ENCODE measurements at regions not wholly inside any gene's neighbourhood (a gene's known extent, or its start where the extent isn't known, plus 50 kb on each side); places are given as distances from the start of the nearest gene placed in this dataset.
A peak's percentile ranks its signal among the peaks of the same experiment; 100 is the strongest.

DNA sequence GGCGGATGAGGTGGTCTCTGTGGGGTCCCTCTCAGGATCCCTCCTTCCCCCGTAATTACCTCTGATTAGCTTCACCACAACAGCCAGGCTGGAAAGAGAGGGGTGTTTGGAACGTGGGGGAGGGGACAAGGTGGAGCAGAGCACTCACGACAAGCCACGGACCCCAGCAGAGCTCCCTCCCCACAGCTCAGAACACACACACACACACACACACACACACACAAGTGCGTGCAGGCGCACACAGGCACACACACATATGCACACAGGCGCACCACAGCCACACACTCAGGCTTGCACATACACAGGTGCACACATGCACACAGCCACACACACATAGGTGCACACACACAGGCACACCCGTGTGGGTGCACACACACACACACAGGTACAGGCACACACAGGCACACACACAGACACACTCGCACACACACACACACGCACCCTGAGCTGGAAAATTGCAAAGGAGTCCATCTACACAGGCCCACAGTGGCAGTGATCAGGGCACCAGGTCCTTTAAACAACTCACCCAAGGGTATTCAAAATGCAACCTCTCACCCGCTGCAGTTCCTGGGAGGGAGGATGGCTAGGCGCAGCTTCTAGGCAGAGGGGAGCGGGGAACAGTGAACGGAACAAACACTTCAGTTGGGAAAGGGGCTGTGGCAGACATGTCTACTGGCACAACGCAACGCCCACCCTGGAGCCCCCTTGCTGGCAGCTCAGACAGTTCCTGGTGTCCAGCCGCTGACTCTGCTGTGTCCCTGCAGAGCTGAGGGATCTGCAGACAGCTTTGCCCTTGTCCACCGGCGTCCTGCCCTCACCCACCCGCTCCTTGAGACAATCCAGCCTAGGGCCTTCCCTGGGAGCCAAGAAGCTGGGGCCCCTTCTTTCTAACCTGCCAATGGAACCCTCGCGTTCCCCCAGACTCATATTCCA is 59.9 kb upstream of the DLX4 start:
- Histone ChIP-seq H3K27ac (ENCODE audit: low read length) (no peak overlapping the region), H3K27me3 (ENCODE audit: control insufficient read depth, insufficient read depth, low read length) (peaks cover 6% of the 10 kb centered on the region), H3K36me3 (ENCODE audit: control insufficient read depth, insufficient read depth, low read length) (no peaks in the 10 kb centered on the region), H3K9me3 (ENCODE audit: control insufficient read depth, insufficient read depth, low read depth, low read length) (no peaks in the 10 kb centered on the region), H3K4me1 (ENCODE audit: control insufficient read depth, insufficient read depth, low read length) (peaks cover 20% of the 10 kb centered on the region), H3K4me3 (ENCODE audit: low read depth in 2 of 2, low read length in 2 of 2) (no peak overlapping the region)
- intact Hi-C loops (cut with micrococcal nuclease; ENCODE audit: unreplicated experiment) = no loop called here
- ChIA-PET CTCF (interaction anchor here (0.6 to 1.1 kb wide), 4 partner anchors 19 to 87 kb away, joined by 3 to 8 read pairs (median 4); no protein-coding TSS in a partner anchor), POLR2A (interaction anchor here (0.6 kb wide), 1 partner anchor 24 kb away, joined by 4 read pairs; no protein-coding TSS in a partner anchor)
- ATAC-seq = peak; percentile 39; the same call in 1 of the 2 replicates
- no TSS peak for BruUV-seq (replicated peaks)
- no peak for DNase-seq (ENCODE audit: low read depth, low spot score)
- in situ Hi-C loops (cut with HindIII; ENCODE audit: low pct_unique_long_range_greater_than_20kb, low sequenced_read_pairs) = loop anchor here (5.0 kb wide), 1 partner anchor 88 kb away; the partner anchor contains the start of gene DLX3
- TF ChIP-seq, protein P1, sequence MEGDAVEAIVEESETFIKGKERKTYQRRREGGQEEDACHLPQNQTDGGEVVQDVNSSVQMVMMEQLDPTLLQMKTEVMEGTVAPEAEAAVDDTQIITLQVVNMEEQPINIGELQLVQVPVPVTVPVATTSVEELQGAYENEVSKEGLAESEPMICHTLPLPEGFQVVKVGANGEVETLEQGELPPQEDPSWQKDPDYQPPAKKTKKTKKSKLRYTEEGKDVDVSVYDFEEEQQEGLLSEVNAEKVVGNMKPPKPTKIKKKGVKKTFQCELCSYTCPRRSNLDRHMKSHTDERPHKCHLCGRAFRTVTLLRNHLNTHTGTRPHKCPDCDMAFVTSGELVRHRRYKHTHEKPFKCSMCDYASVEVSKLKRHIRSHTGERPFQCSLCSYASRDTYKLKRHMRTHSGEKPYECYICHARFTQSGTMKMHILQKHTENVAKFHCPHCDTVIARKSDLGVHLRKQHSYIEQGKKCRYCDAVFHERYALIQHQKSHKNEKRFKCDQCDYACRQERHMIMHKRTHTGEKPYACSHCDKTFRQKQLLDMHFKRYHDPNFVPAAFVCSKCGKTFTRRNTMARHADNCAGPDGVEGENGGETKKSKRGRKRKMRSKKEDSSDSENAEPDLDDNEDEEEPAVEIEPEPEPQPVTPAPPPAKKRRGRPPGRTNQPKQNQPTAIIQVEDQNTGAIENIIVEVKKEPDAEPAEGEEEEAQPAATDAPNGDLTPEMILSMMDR (IDR thresholded peaks at IDR 0.05) = no peak
- TF ChIP-seq POLR2AphosphoS5 (IDR thresholded peaks at IDR 0.05; ENCODE audit: low read depth, low read length) (no peak), TCF7L2 (IDR thresholded peaks at IDR 0.05; ENCODE audit: low read depth, low read length) (no peak)

DNA sequence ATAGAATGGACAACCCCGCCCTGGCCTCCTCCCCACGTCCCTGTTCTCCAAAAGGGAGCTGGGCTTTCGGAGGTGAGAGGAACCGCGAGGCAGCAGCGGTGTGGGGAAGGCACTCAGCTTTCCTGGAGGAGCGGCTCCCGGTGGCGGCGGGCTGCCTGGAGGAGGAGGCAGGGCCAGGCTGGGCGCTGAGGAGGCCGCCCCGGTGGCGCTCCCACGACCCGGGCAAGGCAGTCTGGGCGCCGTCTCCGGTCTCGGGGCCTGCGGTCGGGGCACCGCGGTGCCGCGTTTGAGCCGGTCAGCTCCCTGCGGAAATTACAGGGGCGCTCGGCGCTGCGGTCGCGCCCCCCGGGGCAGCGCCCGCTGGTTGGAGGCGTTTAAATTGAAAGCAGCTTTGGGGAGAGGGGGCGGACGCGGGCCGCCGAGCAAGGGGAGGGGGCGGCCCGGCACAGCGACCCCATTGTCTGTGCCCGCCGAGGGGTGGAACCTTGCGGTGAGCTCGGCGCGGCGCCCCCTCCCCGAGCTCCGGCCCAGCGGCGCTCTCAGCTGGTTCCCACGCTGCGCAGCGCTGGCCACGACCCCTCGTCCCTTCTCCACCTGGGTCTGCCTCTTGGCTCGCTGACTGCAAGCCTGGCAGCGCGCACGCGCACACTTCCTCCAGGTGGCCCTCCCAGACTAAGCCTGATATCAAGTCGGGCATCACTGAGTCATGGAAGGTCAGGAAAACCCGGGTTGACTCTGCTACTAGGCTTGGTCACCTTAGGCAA is 58.7 kb upstream of the DLX4 start:
- intact Hi-C loops (cut with micrococcal nuclease; ENCODE audit: unreplicated experiment) (no loop called here), in situ Hi-C loops (cut with HindIII; ENCODE audit: low pct_unique_long_range_greater_than_20kb, low sequenced_read_pairs) (no loop called here)
- no peak for DNase-seq (ENCODE audit: low read depth, low spot score)
- CTCF ChIA-PET = interaction anchor here (0.6 to 1.2 kb wide), 2 partner anchors 11 to 83 kb away, joined by 4 read pairs; no protein-coding TSS in a partner anchor
- BruUV-seq (replicated peaks) = no TSS peak
- peaks cover 24% of the 10 kb centered on the region for H3K4me1 ChIP-seq (ENCODE audit: control insufficient read depth, insufficient read depth, low read length)
- H3K27me3 ChIP-seq (ENCODE audit: control insufficient read depth, insufficient read depth, low read length) = 0 out of 2 replicates have a peak, but pooled peaks cover 2% of the 10 kb centered on the region
- POLR2A ChIA-PET = interaction anchor here (0.6 to 0.7 kb wide), 2 partner anchors 57 to 76 kb away, joined by 3 to 18 read pairs; no protein-coding TSS in a partner anchor
- no peaks in the 10 kb centered on the region for H3K9me3 ChIP-seq (ENCODE audit: control insufficient read depth, insufficient read depth, low read depth, low read length)
- no peaks in the 10 kb centered on the region for H3K36me3 ChIP-seq (ENCODE audit: control insufficient read depth, insufficient read depth, low read length)
- TF ChIP-seq POLR2AphosphoS5 (IDR thresholded peaks at IDR 0.05; ENCODE audit: low read depth, low read length) (no peak), TCF7L2 (IDR thresholded peaks at IDR 0.05; ENCODE audit: low read depth, low read length) (no peak), SIN3A (IDR thresholded peaks at IDR 0.05; ENCODE audit: borderline replicate concordance, insufficient read depth, low read depth, low read length) (no peak)
- TF ChIP-seq, protein P1 (IDR thresholded peaks at IDR 0.05) = no peak
- TF ChIP-seq, protein P2, sequence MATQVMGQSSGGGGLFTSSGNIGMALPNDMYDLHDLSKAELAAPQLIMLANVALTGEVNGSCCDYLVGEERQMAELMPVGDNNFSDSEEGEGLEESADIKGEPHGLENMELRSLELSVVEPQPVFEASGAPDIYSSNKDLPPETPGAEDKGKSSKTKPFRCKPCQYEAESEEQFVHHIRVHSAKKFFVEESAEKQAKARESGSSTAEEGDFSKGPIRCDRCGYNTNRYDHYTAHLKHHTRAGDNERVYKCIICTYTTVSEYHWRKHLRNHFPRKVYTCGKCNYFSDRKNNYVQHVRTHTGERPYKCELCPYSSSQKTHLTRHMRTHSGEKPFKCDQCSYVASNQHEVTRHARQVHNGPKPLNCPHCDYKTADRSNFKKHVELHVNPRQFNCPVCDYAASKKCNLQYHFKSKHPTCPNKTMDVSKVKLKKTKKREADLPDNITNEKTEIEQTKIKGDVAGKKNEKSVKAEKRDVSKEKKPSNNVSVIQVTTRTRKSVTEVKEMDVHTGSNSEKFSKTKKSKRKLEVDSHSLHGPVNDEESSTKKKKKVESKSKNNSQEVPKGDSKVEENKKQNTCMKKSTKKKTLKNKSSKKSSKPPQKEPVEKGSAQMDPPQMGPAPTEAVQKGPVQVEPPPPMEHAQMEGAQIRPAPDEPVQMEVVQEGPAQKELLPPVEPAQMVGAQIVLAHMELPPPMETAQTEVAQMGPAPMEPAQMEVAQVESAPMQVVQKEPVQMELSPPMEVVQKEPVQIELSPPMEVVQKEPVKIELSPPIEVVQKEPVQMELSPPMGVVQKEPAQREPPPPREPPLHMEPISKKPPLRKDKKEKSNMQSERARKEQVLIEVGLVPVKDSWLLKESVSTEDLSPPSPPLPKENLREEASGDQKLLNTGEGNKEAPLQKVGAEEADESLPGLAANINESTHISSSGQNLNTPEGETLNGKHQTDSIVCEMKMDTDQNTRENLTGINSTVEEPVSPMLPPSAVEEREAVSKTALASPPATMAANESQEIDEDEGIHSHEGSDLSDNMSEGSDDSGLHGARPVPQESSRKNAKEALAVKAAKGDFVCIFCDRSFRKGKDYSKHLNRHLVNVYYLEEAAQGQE (IDR thresholded peaks at IDR 0.05; ENCODE audit: insufficient read depth in 1 of 2, low read depth in 2 of 2, low read length in 1 of 2) = no peak
- H3K27ac ChIP-seq (ENCODE audit: low read length) = no peak overlapping the region
- peak; percentile 75 for ATAC-seq
- peak overlapping the region; percentile 38 to 46 for H3K4me3 ChIP-seq (ENCODE audit: low read depth in 2 of 2, low read length in 2 of 2)

Measured in Panc1 (cell line).